Liver (tissue), 3 donors: ENCODE measurements at regions not wholly inside any gene's neighbourhood (a gene's known extent, or its start where the extent isn't known, plus 50 kb on each side); places are given as distances from the start of the nearest gene placed in this dataset.
A peak's percentile ranks its signal among the peaks of the same experiment; 100 is the strongest.

Experiments
- CTCF ChIP-seq: fragments of 150-350 bp; IDR thresholded peaks from 2 replicates; pipeline ENCODE4 v1.5.1; 2017; ENCODE audit warnings: improper control_type of control experiment, low read depth, low read length; ENCODE audit not compliant: missing input control
- GABPA ChIP-seq, 2 donors: IDR thresholded peaks in 1 of 2; conservative IDR thresholded peaks in 1 of 2; 2 replicates each; pipeline ENCODE4 v1.6.1; 2016; ENCODE audit warnings: antibody characterized with exemption in 2 of 2, mild to moderate bottlenecking in 1 of 2, moderate library complexity in 1 of 2
- JUND ChIP-seq, 2 donors: IDR thresholded peaks; 2 replicates each; pipeline ENCODE4 v1.6.1; 2016; ENCODE audit warnings: antibody characterized with exemption in 2 of 2
- RAD21 ChIP-seq, 2 donors: IDR thresholded peaks; 2 replicates each; pipeline ENCODE4 v1.6.1; 2016; ENCODE audit warnings: antibody characterized with exemption in 2 of 2, mild to moderate bottlenecking in 2 of 2
- RXRA ChIP-seq, 2 donors: IDR thresholded peaks; 2 replicates each; pipeline ENCODE4 v1.6.1; 2017 to 2018; ENCODE audit warnings: antibody characterized with exemption in 2 of 2, mild to moderate bottlenecking in 1 of 2
- SP1 ChIP-seq: IDR thresholded peaks from 2 replicates; pipeline ENCODE4 v1.6.1; 2018; ENCODE audit warnings: antibody characterized with exemption, mild to moderate bottlenecking
- TAF1 ChIP-seq: conservative IDR thresholded peaks from 2 replicates; pipeline ENCODE4 v1.6.1; 2016; ENCODE audit warnings: antibody characterized with exemption, mild to moderate bottlenecking
- YY1 ChIP-seq: IDR thresholded peaks from 2 replicates; pipeline ENCODE4 v1.6.1; 2016; ENCODE audit warnings: antibody characterized with exemption, mild to moderate bottlenecking
- donor health status: healthy.
- donor health status: healthy.

DNA sequence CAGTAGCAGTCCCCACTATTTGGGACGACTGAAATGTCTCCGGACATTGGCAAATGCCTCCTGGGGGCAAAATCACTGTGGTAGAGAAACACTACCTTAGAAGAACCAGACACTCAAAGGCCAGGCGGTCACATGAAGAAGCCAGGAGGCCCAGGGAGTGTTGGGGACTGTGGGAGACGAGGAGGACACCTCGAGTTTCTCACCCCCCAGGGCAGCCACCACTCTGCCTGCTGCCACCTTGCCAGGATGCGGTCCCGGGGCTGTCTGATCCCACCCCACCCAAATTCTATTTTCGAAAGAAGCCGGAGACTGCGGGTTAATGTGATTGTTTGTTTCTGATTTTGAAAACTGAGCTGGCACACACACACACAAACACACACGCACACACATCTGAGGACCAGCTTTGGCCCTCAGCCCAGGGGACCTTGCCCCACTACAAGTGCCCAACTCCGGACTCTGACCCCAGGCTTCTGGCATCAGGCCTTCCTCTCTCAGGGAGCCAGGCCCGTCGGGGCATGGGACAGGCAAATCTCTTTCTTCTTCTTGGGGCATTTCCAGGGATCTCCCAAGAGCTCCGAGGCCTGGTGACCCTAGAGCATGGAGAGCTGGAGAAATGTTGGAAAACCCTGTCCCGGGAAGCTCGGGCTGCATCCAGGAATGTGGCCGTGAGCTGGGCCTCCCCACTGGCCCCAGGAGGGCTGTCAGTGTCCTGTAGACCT, 187.5 kb upstream of the PMEPA1 start:
- TF ChIP-seq CTCF (no peak), SP1 (peak; percentile 87), YY1 (peak; percentile 37), RAD21 (IDR thresholded peaks at IDR 0.05) (peak; percentile 52 to 64), RXRA (IDR thresholded peaks at IDR 0.05) (peak; percentile 75 to 84), JUND (IDR thresholded peaks at IDR 0.05) (peak; percentile 38 to 80), GABPA (IDR thresholded peaks at IDR 0.05 in 1 of 2, conservative IDR thresholded peaks at IDR 0.05 in 1 of 2) (no peak), TAF1 (no peak)
